Body of pancreas (tissue), 4 donors: ENCODE measurements at regions not wholly inside any gene's neighbourhood (a gene's known extent, or its start where the extent isn't known, plus 50 kb on each side); places are given as distances from the start of the nearest gene placed in this dataset.

Experiments
- POLR2A ChIP-seq, 3 donors: fragments of 450-650 bp; IDR thresholded peaks; one replicate each; pipeline ENCODE4 v1.6.1; 2016; ENCODE audit warnings: antibody characterized with exemption in 3 of 3, mild to moderate bottlenecking in 2 of 3
- TF ChIP-seq, protein P1 (sequence below), 7 experiments: fragments of 450-650 bp in 4 of 7; fragments of 200-600 bp in 3 of 7; sonication (generic) in 3 of 7; IDR thresholded peaks; one replicate each; pipeline ENCODE4 v1.5.1; 2016 to 2019; ENCODE audit warnings: antibody characterized with exemption in 7 of 7

DNA sequence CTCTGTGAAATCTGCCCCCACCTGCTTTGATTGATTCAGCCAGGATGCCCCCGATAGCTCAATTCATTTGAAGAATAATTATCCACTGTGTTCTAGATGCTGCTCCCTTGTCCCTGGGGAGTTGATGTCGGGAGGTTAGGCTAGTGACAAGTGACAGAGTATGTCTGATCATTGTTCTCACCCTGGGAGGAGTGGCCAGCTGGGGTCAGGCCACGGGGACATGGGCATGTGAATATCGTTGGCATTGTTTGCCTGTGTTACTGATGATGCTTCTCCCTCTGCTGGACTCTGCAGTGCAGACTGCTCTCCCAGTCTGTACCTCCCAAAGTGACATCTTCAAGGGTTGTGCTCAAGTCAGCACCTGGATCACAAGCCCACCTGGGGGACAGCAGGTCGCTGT lies 89.9 kb upstream of the C16orf82 start:
- no peak for TF ChIP-seq POLR2A (IDR thresholded peaks at IDR 0.05)
- TF ChIP-seq, protein P1, sequence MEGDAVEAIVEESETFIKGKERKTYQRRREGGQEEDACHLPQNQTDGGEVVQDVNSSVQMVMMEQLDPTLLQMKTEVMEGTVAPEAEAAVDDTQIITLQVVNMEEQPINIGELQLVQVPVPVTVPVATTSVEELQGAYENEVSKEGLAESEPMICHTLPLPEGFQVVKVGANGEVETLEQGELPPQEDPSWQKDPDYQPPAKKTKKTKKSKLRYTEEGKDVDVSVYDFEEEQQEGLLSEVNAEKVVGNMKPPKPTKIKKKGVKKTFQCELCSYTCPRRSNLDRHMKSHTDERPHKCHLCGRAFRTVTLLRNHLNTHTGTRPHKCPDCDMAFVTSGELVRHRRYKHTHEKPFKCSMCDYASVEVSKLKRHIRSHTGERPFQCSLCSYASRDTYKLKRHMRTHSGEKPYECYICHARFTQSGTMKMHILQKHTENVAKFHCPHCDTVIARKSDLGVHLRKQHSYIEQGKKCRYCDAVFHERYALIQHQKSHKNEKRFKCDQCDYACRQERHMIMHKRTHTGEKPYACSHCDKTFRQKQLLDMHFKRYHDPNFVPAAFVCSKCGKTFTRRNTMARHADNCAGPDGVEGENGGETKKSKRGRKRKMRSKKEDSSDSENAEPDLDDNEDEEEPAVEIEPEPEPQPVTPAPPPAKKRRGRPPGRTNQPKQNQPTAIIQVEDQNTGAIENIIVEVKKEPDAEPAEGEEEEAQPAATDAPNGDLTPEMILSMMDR (IDR thresholded peaks at IDR 0.05): no peak
